ENCODE measurements at regions not wholly inside any gene's neighbourhood (a gene's known extent, or its start where the extent isn't known, plus 50 kb on each side); places are given as distances from the start of the nearest gene placed in this dataset.

DNA sequence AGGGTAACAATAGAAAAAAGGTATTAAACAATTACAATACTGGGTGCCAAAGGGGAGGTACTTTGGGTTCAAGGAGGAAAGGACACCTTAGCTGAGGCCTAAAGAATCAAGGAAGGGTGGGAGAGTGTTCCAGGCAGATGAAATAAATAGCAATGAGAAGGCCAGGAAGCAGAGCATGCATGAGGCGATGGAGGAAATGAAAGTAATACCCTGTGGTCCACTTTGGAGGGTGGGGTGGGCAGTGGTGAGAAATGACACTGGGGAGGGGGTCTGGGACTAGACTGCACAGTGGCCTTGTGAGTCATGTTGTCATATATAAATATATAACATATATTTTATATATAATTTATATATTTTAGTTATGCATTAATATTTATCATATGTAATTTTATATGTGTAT lies 55.9 kb downstream of the BHLHE40 start:
- no peak for TF ChIP-seq Cebpa-rat (IDR thresholded peaks at IDR 0.05)
- H3K4me3 ChIP-seq: no peak overlapping the region
- no peaks in the 10 kb centered on the region for H4K20me1 ChIP-seq
- H3K4me1 ChIP-seq: peaks cover 26% of the 10 kb centered on the region
- no peak overlapping the region for H3K9ac ChIP-seq
- H3K9me3 ChIP-seq: no peaks in the 10 kb centered on the region
- H3K27me3 ChIP-seq: no peaks in the 10 kb centered on the region
- H3K27ac ChIP-seq: no peak overlapping the region
- no peaks in the 10 kb centered on the region for H3K36me3 ChIP-seq
- no peak overlapping the region for H3K4me2 ChIP-seq

DNA sequence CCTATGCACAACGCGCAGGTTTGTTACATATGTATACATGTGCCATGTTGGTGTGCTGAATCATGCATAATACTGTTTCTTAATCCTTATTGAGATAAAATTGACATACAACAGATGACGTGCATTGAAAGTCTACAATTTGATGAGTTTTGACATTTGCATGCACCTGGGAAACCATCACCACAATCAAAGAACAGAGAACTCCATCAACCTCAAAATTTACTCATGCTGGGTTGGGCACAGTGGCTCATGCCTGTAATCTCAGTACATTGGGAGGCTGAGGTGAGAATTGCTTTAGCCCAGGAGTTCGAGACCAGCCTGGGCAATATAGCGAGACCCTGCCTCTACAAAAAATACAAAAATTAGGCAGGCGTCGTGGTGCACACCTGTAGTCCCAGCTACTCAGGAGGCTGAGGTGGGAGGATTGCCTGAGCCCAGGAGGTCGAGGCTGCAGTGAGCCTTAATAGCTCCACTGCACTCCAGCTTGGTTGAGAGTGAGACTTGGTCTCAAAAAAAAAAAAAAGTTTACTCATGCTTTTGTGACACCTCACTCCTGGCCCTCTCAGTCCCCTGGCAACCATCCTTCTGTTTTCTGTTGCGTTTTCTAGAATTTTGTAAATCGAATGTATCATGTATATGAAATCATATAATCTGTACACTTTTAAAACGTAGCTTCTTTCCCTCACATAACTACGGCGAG lies 56.6 kb downstream of the BHLHE40 start:
- H3K4me3 ChIP-seq: no peak overlapping the region
- H3K9ac ChIP-seq: no peak overlapping the region
- H3K27ac ChIP-seq: no peak overlapping the region
- TF ChIP-seq Cebpa-rat (IDR thresholded peaks at IDR 0.05): no peak
- H3K4me2 ChIP-seq: no peak overlapping the region
- H3K9me3 ChIP-seq: no peaks in the 10 kb centered on the region
- H3K36me3 ChIP-seq: no peaks in the 10 kb centered on the region
- H4K20me1 ChIP-seq: no peaks in the 10 kb centered on the region
- H3K4me1 ChIP-seq: peaks cover 26% of the 10 kb centered on the region
- no peaks in the 10 kb centered on the region for H3K27me3 ChIP-seq

DNA sequence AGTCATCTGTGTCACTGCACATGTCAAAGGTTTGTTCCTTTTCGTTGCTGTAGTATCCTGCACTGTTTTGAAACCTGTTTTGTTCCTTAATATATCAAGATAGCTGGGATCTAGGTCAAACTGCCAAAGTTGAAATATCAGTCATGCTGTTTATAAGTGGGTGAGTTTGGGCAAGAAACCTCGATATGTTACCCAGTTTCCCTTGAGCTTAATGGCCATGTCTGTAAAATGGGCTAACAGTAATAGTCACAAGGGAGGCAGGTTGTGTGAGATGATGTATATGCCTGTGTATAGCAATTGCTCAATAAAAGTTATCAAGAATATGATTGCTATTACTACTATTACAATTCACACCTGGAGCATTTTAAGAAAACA lies 57.1 kb downstream of the BHLHE40 start:
- no peak overlapping the region for H3K4me3 ChIP-seq
- H3K4me2 ChIP-seq: no peak overlapping the region
- peaks cover 20% of the 10 kb centered on the region for H3K4me1 ChIP-seq
- H3K27ac ChIP-seq: no peak overlapping the region
- TF ChIP-seq Cebpa-rat (IDR thresholded peaks at IDR 0.05): no peak
- no peaks in the 10 kb centered on the region for H3K9me3 ChIP-seq
- no peaks in the 10 kb centered on the region for H3K36me3 ChIP-seq
- no peak overlapping the region for H3K9ac ChIP-seq
- no peaks in the 10 kb centered on the region for H3K27me3 ChIP-seq
- no peaks in the 10 kb centered on the region for H4K20me1 ChIP-seq

DNA sequence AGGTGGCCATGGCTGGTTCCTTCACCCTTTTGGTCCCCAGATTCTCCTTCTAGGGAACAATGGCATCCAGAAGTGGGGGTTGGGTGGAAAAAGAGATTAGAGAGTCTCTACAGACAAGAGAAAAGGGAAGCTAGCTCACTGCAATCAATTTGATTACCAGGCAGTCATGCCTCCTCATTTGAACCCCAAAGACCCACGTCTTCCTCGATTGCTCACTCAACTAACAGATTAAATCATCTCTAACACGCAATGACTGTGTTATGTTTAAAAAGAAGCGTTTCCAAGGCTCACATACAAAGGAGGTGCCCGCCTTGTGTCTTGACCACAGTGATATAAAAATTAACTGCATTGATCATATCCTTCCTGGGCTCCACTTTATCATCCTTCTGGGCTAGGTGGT lies 57.6 kb downstream of the BHLHE40 start:
- Histone ChIP-seq H3K27me3 (no peaks in the 10 kb centered on the region), H4K20me1 (no peaks in the 10 kb centered on the region), H3K9me3 (no peaks in the 10 kb centered on the region), H3K4me1 (peaks cover 15% of the 10 kb centered on the region), H3K27ac (no peak overlapping the region), H3K9ac (no peak overlapping the region), H3K4me3 (no peak overlapping the region), H3K36me3 (no peaks in the 10 kb centered on the region), H3K4me2 (no peak overlapping the region)
- TF ChIP-seq Cebpa-rat (IDR thresholded peaks at IDR 0.05): no peak

DNA sequence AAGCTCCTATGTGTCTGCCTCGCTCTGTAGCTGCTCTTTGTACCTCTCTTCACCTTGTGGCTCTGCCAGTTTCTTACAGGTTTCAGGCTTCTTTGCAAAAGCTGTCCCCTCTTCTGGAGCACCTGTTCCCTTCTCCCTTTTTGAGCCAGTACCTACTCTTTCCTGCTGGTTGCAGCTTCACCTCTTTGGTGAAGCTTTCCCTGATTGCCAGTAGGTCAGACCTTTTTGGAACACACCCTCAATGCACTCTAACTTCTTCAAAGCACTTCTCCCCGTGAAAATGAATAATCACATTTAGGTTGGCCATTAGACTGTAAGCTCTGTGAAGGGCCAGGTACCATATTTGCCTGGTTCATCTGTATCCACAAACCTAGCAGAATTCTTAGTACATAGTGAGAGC lies 60.3 kb downstream of the BHLHE40 start:
- Histone ChIP-seq H4K20me1 (no peaks in the 10 kb centered on the region), H3K4me1 (peaks cover 15% of the 10 kb centered on the region), H3K27me3 (no peaks in the 10 kb centered on the region), H3K27ac (no peak overlapping the region), H3K9me3 (no peaks in the 10 kb centered on the region), H3K4me3 (no peak overlapping the region), H3K9ac (no peak overlapping the region), H3K36me3 (no peaks in the 10 kb centered on the region), H3K4me2 (no peak overlapping the region)
- TF ChIP-seq Cebpa-rat (IDR thresholded peaks at IDR 0.05): no peak

DNA sequence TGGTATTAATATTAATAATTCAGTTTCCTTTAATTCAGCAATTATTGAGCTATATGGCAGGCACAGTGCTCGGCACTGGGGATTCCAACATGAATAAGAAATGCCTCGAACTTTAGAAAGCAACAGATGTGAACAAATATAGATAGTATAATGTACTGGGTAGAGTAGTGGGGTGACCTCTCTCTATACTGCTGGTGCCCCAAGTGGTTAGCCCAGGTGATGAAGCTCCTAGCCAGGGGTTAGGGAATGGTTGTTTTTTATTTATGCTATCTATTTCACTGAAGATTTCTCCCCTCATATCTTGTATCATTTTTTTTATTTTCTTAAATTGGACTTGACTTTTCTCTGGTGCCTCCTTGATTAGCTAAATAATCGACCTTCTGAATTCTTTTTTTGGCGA lies 62.1 kb downstream of the BHLHE40 start:
- Histone ChIP-seq H3K9ac (no peak overlapping the region), H3K4me2 (no peak overlapping the region), H3K27me3 (no peaks in the 10 kb centered on the region), H3K9me3 (no peaks in the 10 kb centered on the region), H3K36me3 (no peaks in the 10 kb centered on the region), H3K4me1 (peaks cover 15% of the 10 kb centered on the region), H4K20me1 (no peaks in the 10 kb centered on the region), H3K4me3 (no peak overlapping the region), H3K27ac (no peak overlapping the region)
- no peak for TF ChIP-seq Cebpa-rat (IDR thresholded peaks at IDR 0.05)

DNA sequence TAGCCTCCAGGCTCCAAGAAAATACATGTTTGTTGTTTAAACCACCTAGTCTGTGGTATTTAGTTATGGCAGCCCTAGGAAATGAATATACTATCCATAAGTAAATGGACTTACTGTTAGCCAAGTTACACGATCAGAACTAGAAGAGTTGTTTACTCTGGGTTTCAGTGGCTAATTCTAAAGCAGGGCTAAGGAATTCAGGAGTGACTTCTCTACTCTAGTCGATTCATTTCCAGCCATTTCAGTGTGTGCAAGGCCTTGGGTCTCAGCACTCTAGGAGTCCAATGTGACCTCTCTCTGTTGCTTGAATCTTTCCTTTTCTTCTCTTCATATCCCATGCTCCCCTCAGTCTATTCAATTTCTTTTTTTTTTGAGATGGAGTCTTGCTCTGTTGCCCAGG lies 66.7 kb downstream of the BHLHE40 start:
- Histone ChIP-seq H3K9me3 (peaks cover 11% of the 10 kb centered on the region), H4K20me1 (no peaks in the 10 kb centered on the region), H3K4me3 (no peak overlapping the region), H3K27me3 (no peaks in the 10 kb centered on the region), H3K36me3 (no peaks in the 10 kb centered on the region), H3K27ac (no peak overlapping the region), H3K4me1 (no peaks in the 10 kb centered on the region), H3K9ac (no peak overlapping the region), H3K4me2 (no peak overlapping the region)
- TF ChIP-seq Cebpa-rat (IDR thresholded peaks at IDR 0.05): no peak

DNA sequence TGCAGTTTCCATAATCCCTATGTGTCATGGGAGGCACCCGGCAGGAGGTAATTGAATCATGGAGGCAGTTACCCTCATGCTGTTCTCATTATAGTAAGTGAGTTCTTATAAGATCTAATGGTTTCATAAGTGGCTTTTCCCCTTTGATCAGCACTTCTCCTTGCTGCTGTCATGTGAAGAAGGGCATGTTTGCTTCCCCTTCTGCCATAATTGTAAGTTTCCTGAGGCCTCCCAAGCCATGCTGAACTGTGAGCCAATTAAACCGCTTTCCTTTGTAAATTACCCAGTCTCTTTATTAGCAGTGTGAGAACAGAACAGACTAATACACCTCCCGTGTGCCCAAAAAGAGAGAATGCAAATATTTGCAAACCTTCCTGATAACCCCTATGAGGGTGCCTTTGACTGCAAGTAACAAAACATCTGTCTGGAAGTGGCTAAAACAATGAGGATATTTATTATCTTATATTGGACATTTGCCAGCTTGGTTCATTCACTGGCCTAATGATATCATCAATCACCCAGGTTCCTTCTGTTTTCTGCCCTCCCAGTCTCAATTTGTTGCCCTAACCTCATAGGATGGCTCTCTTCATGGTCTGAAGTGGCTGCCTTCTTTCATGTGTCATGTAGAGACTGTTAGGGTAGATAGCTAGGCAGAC lies 68.7 kb downstream of the BHLHE40 start:
- Histone ChIP-seq H3K9ac (no peak overlapping the region), H3K27ac (no peak overlapping the region), H3K4me2 (no peak overlapping the region), H3K27me3 (no peaks in the 10 kb centered on the region), H3K4me3 (no peak overlapping the region), H3K36me3 (no peaks in the 10 kb centered on the region), H3K4me1 (no peaks in the 10 kb centered on the region), H3K9me3 (peaks cover 11% of the 10 kb centered on the region), H4K20me1 (no peaks in the 10 kb centered on the region)
- TF ChIP-seq Cebpa-rat (IDR thresholded peaks at IDR 0.05): no peak

DNA sequence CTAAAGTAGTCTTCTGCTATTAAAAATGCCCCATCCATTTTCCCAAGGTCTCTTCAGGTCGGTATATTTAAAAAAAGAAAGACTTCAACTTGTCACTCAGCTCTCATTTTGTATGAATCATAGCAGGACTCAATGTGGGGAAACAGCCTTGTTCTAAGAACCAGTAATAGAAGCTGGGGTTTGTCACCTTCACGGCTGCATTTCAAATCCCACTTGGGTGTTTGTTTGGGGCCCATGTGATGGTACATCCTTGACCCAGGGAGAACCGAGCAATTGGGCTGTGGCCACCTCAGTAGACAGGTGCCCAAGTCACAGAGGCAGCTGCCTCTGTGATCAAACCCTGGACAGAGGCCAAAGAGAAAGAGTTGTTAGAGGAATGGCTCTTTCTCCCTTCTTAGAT lies 70.3 kb upstream of the ARL8B start:
- peaks cover 11% of the 10 kb centered on the region for H3K9me3 ChIP-seq
- TF ChIP-seq Cebpa-rat (IDR thresholded peaks at IDR 0.05): no peak
- no peaks in the 10 kb centered on the region for H4K20me1 ChIP-seq
- H3K27me3 ChIP-seq: no peaks in the 10 kb centered on the region
- H3K4me1 ChIP-seq: peaks cover 17% of the 10 kb centered on the region
- no peak overlapping the region for H3K9ac ChIP-seq
- no peaks in the 10 kb centered on the region for H3K36me3 ChIP-seq
- H3K4me2 ChIP-seq: no peak overlapping the region
- H3K27ac ChIP-seq: no peak overlapping the region
- no peak overlapping the region for H3K4me3 ChIP-seq

DNA sequence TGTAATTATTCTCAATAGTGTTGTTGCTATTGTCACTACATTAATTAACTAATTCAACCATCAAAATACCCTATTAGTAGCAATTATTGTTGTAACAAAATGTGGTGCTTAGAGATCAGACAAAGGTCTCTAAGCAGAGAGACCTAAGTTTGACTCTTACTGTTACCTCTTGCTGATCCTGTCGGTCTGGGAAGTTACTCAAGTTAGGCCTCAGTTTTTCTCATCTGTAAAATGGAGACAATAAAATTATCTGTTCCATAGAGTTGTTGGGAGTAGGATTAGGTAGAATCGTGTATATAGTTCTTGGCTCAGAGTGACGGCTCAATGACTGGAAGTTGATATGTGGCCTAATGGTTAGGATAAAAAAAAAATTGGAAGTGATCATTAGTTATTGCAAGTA lies 69.8 kb upstream of the ARL8B start:
- no peaks in the 10 kb centered on the region for H3K36me3 ChIP-seq
- H3K9me3 ChIP-seq: peaks cover 10% of the 10 kb centered on the region
- no peak overlapping the region for H3K27ac ChIP-seq
- TF ChIP-seq Cebpa-rat (IDR thresholded peaks at IDR 0.05): no peak
- H3K4me3 ChIP-seq: no peak overlapping the region
- H4K20me1 ChIP-seq: no peaks in the 10 kb centered on the region
- H3K4me1 ChIP-seq: peaks cover 22% of the 10 kb centered on the region
- H3K27me3 ChIP-seq: no peaks in the 10 kb centered on the region
- no peak overlapping the region for H3K9ac ChIP-seq
- H3K4me2 ChIP-seq: no peak overlapping the region
